ENCODE measurements at regions not wholly inside any gene's neighbourhood (a gene's known extent, or its start where the extent isn't known, plus 50 kb on each side); places are given as distances from the start of the nearest gene placed in this dataset.

GRCh38 chr17:5703736-5704135 lies 119.4 kb upstream of the NLRP1 start:
- TF ChIP-seq CTCF (IDR thresholded peaks at IDR 0.05) = no peak
- no peak for TF ChIP-seq POLR2AphosphoS5 (IDR thresholded peaks at IDR 0.05)

All from esophagus muscularis mucosa (tissue), 3 donors.